IMR-90 (cell line): ENCODE measurements at regions not wholly inside any gene's neighbourhood (a gene's known extent, or its start where the extent isn't known, plus 50 kb on each side); places are given as distances from the start of the nearest gene placed in this dataset.
A peak's percentile ranks its signal among the peaks of the same experiment; 100 is the strongest.

Experiments used
- ATAC-seq: fragments of 200-7000 bp; cut with Tn5 transposase; 2 replicates; pipeline ENCODE4 v1.9.1; 2020; ENCODE audit warnings: low read depth, mild to moderate bottlenecking, moderate library complexity
- BruUV-seq: library from RNA; stranded (reverse); fragments of 400-500 nt; replicated peaks from 2 replicates; lab custom pipeline; 2021; lab: Mats Ljungman, UMichigan
- CTCF ChIA-PET: fragments of 300-600 bp; formaldehyde crosslinking; extraction: SDS; loops from one replicate; lab custom pipeline; 2021; ENCODE audit warnings: antibody characterized with exemption; lab: Yijun Ruan, JAX
- POLR2A ChIA-PET: fragments of 300-600 bp; sonication (Branson Sonifier 250); formaldehyde crosslinking; loops from one replicate; lab custom pipeline; 2022; ENCODE audit warnings: antibody characterized with exemption; ENCODE audit not compliant: unreplicated experiment; lab: Charles Lee
- DNase-seq: peaks from one replicate; pipeline ENCODE4 v3.0.0; 2013
- H2AFZ ChIP-seq: replicated peaks from 2 replicates; pipeline ENCODE3; 2013; ENCODE audit warnings: low read length, mild to moderate bottlenecking; ENCODE audit not compliant: poor library complexity
- H2AK5ac ChIP-seq: 2 replicates; pipeline ENCODE4 v1.6.1; 2013; ENCODE audit warnings: low read depth, low read length, inconsistent platforms
- H2AK9ac ChIP-seq: replicated peaks from 2 replicates; pipeline ENCODE3; 2013; ENCODE audit warnings: mild to moderate bottlenecking, low read depth, low read length, moderate library complexity; ENCODE audit not compliant: poor library complexity
- H2BK120ac ChIP-seq: 2 replicates; pipeline ENCODE4 v1.6.1; 2013; ENCODE audit warnings: low read depth, low read length, inconsistent platforms
- H2BK15ac ChIP-seq: 3 replicates; pipeline ENCODE4 v1.6.1; 2013; ENCODE audit warnings: low read depth, low read length, inconsistent platforms
- H2BK20ac ChIP-seq: 2 replicates; pipeline ENCODE4 v1.6.1; 2013; ENCODE audit warnings: low read depth, mild to moderate bottlenecking, inconsistent platforms, low read length, moderate library complexity
- H2BK5ac ChIP-seq: 2 replicates; pipeline ENCODE4 v1.6.1; 2013; ENCODE audit warnings: mild to moderate bottlenecking, low read depth, low read length, inconsistent platforms; ENCODE audit not compliant: poor library complexity, severe bottlenecking
- H3K14ac ChIP-seq: replicated peaks from 2 replicates; pipeline ENCODE4 v1.6.1; 2013; ENCODE audit warnings: low read depth, low read length, inconsistent platforms
- H3K18ac ChIP-seq: 2 replicates; pipeline ENCODE4 v1.6.1; 2013; ENCODE audit warnings: low read depth, low read length, control low read depth
- H3K23ac ChIP-seq: 2 replicates; pipeline ENCODE4 v1.6.1; 2013; ENCODE audit warnings: low read depth, low read length, inconsistent platforms
- H3K27ac ChIP-seq: 2 replicates; pipeline ENCODE4 v1.5.1; 2013; ENCODE audit warnings: mild to moderate bottlenecking, control low read depth, low read length; ENCODE audit not compliant: insufficient read depth
- H3K27me3 ChIP-seq: 2 replicates; pipeline ENCODE4 v1.6.1; 2013; ENCODE audit warnings: low read length; ENCODE audit not compliant: control insufficient read depth, insufficient read depth
- H3K36me3 ChIP-seq: 2 replicates; pipeline ENCODE4 v1.6.1; 2013; ENCODE audit warnings: low read length, mixed read lengths; ENCODE audit not compliant: control insufficient read depth, insufficient read depth
- H3K4ac ChIP-seq: 2 replicates; pipeline ENCODE4 v1.6.1; 2013; ENCODE audit warnings: low read depth, low read length, inconsistent platforms
- H3K4me1 ChIP-seq: 2 replicates; pipeline ENCODE4 v1.6.1; 2013; ENCODE audit warnings: low read length, mixed read lengths; ENCODE audit not compliant: control insufficient read depth, insufficient read depth
- H3K4me2 ChIP-seq: 2 replicates; pipeline ENCODE4 v1.6.1; 2013; ENCODE audit warnings: low read depth, mild to moderate bottlenecking, control low read depth, low read length, moderate library complexity
- H3K4me3 ChIP-seq: 2 replicates; pipeline ENCODE4 v1.5.1; 2013; ENCODE audit warnings: low read depth, mild to moderate bottlenecking, control low read depth, low read length, moderate library complexity; ENCODE audit not compliant: insufficient read depth
- H3K56ac ChIP-seq: 2 replicates; pipeline ENCODE4 v1.6.1; 2013; ENCODE audit warnings: low read length, inconsistent platforms; ENCODE audit not compliant: insufficient read depth; ENCODE audit errors: extremely low read depth
- H3K79me1 ChIP-seq, 2 experiments: 2 replicates each; pipeline ENCODE4 v1.6.1; 2013; ENCODE audit warnings: low read length in 2 of 2, inconsistent platforms in 1 of 2, low read depth in 1 of 2
- H3K9ac ChIP-seq: 2 replicates; pipeline ENCODE4 v1.6.1; 2013; ENCODE audit warnings: low read depth, low read length, control low read depth
- H3K9me1 ChIP-seq: 2 replicates; pipeline ENCODE4 v1.6.1; 2013; ENCODE audit warnings: low read length, inconsistent platforms; ENCODE audit not compliant: insufficient read depth
- H3K9me3 ChIP-seq: 2 replicates; pipeline ENCODE4 v1.6.1; 2013; ENCODE audit warnings: low read length; ENCODE audit not compliant: control insufficient read depth, insufficient read depth
- H4K20me1 ChIP-seq: 2 replicates; pipeline ENCODE4 v1.6.1; 2013; ENCODE audit warnings: low read length, inconsistent platforms; ENCODE audit not compliant: insufficient read depth
- H4K5ac ChIP-seq: 2 replicates; pipeline ENCODE4 v1.6.1; 2013; ENCODE audit warnings: mild to moderate bottlenecking, low read depth, low read length, control low read depth
- H4K8ac ChIP-seq, 2 experiments: 2 replicates each; pipeline ENCODE4 v1.6.1; 2013; ENCODE audit warnings: low read depth in 2 of 2, low read length in 2 of 2, control low read depth in 1 of 2, inconsistent platforms in 1 of 2
- H4K91ac ChIP-seq: 2 replicates; pipeline ENCODE4 v1.6.1; 2013; ENCODE audit warnings: low read depth, low read length, inconsistent platforms; ENCODE audit not compliant: insufficient read depth
- BHLHE40 ChIP-seq: fragments of 150-350 bp; IDR thresholded peaks from 2 replicates; pipeline ENCODE4 v1.6.1; 2016; ENCODE audit warnings: mild to moderate bottlenecking, low read depth, low read length
- CEBPB ChIP-seq: IDR thresholded peaks from 2 replicates; pipeline ENCODE4 v1.6.1; 2012; ENCODE audit warnings: low read depth, low read length, improper control_type of control experiment
- CHD1 ChIP-seq: IDR thresholded peaks from 2 replicates; pipeline ENCODE4 v1.6.1; 2012; ENCODE audit warnings: low read depth, low read length, improper control_type of control experiment
- MAFK ChIP-seq: IDR thresholded peaks from 2 replicates; pipeline ENCODE4 v1.6.1; 2012; ENCODE audit warnings: low read depth, low read length, improper control_type of control experiment
- MAZ ChIP-seq: IDR thresholded peaks from 2 replicates; pipeline ENCODE4 v1.6.1; 2012; ENCODE audit warnings: low read depth, mild to moderate bottlenecking, low read length, improper control_type of control experiment, moderate library complexity, borderline replicate concordance
- MXI1 ChIP-seq: IDR thresholded peaks from 2 replicates; pipeline ENCODE4 v1.6.1; 2012; ENCODE audit warnings: low read depth, mild to moderate bottlenecking, low read length, moderate library complexity, borderline replicate concordance
- POLR2A ChIP-seq: IDR thresholded peaks from 2 replicates; pipeline ENCODE4 v1.6.1; 2012; ENCODE audit warnings: mild to moderate bottlenecking, low read depth, low read length
- SMC3 ChIP-seq: fragments of 150-350 bp; IDR thresholded peaks from 2 replicates; pipeline ENCODE4 v1.6.1; 2016; ENCODE audit warnings: low read depth, mild to moderate bottlenecking, antibody characterized with exemption, low read length, moderate library complexity
- WGBS, 2 experiments: methylation state at CpG; one replicate each; pipeline versions ENCODE4 v1.1.5 to v1.1.7; 2013; ENCODE audit warnings: missing lambda C conversion rate in 2 of 2; ENCODE audit not compliant: insufficient read length in 1 of 2; ENCODE audit errors: extremely low coverage in 2 of 2; 5-methylcytosine and 5-hydroxymethylcytosine counted together
- dilution Hi-C: fragments of 300-500 bp; cut with HindIII; formaldehyde crosslinking; loops from one replicate; pipeline ENCODE4 v1.14.3; 2018; ENCODE audit warnings: low sequenced_read_pairs; ENCODE audit not compliant: unreplicated experiment
- in situ Hi-C: fragments of 300-500 bp; cut with MboI; formaldehyde crosslinking; loops from 3 replicates; pipeline ENCODE4 v1.14.3; 2019; ENCODE audit warnings: low sequenced_read_pairs, inconsistent platforms, mixed read lengths
- intact Hi-C: fragments of 100-400 bp; cut with micrococcal nuclease; formaldehyde crosslinking; loops from 2 replicates; pipeline ENCODE4 v1.10.0; 2022
- TF ChIP-seq, protein P1 (sequence below): fragments of 150-350 bp; IDR thresholded peaks from 2 replicates; pipeline ENCODE4 v1.6.1; 2016; ENCODE audit warnings: low read depth, mild to moderate bottlenecking, low read length, moderate library complexity, borderline replicate concordance

DNA sequence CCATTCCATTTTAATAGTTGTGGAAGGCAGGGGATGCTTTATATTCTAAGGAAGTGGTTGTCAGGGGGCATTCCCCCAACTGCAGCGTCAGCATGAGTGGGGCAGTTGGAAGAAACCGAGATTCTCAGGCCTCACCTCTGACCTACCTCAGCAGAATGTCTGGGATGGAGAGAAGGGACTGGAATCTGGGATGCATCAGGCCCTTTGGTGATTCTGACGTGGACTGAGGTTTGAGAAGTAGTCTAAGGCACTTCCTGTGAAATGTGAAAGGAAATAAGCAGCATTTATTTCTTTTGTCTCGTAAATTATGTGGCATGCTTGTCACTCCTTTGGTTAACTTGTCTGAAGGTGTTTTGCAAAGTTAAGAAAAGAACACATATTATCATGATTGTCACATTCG is 540.7 kb upstream of the NETO1 start:
- Histone ChIP-seq H3K27me3 (no peaks in the 10 kb centered on the region), H2BK5ac (no peak overlapping the region), H2AK9ac (no peak overlapping the region), H2AFZ (peak overlapping the region; percentile 13), H3K9me1 (no peaks in the 10 kb centered on the region; the same call in 1 of the 2 replicates), H3K23ac (no peak overlapping the region), H3K18ac (no peak overlapping the region), H3K14ac (peak overlapping the region; percentile 45; the same call in 1 of the 2 replicates), H4K5ac (no peak overlapping the region), H3K4me1 (peaks cover 2% of the 10 kb centered on the region; the same call in 1 of the 2 replicates), H2BK15ac (no peak overlapping the region), H3K4me2 (no peak overlapping the region), H2BK20ac (no peak overlapping the region), H3K4ac (0 out of 2 replicates have a peak overlapping the region, but pooled peaks have one; percentile 22), H3K9me3 (no peaks in the 10 kb centered on the region), H2BK120ac (no peak overlapping the region), H3K79me1 (0 out of 4 replicates have a peak, but pooled peaks cover 0 to 3% of the 10 kb centered on the region in 2 experiments), H3K4me3 (no peak overlapping the region), H4K20me1 (no peaks in the 10 kb centered on the region), H4K8ac (no peak overlapping the region), H4K91ac (no peak overlapping the region), H3K56ac (no peak overlapping the region), H3K27ac (no peak overlapping the region), H2AK5ac (no peak overlapping the region), H3K9ac (no peak overlapping the region), H3K36me3 (no peaks in the 10 kb centered on the region)
- BruUV-seq: no TSS peak
- POLR2A ChIA-PET: no interaction called here
- TF ChIP-seq BHLHE40 (no peak), MAFK (no peak), MXI1 (no peak), POLR2A (no peak), SMC3 (no peak), CHD1 (no peak), CEBPB (no peak), MAZ (no peak)
- TF ChIP-seq, protein P1, sequence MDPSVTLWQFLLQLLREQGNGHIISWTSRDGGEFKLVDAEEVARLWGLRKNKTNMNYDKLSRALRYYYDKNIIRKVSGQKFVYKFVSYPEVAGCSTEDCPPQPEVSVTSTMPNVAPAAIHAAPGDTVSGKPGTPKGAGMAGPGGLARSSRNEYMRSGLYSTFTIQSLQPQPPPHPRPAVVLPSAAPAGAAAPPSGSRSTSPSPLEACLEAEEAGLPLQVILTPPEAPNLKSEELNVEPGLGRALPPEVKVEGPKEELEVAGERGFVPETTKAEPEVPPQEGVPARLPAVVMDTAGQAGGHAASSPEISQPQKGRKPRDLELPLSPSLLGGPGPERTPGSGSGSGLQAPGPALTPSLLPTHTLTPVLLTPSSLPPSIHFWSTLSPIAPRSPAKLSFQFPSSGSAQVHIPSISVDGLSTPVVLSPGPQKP: no peak
- ATAC-seq: no peak
- intact Hi-C loops: no loop called here
- peak; percentile 17 for DNase-seq
- dilution Hi-C loops: no loop called here
- CTCF ChIA-PET: no interaction called here
- in situ Hi-C loops: no loop called here
- 100% methylated on average over 1 of the region's 5 CpGs; no CpG with 5 or more reads in 1 of the 2 experiments for WGBS, 2 experiments
